ENCODE measurements at regions not wholly inside any gene's neighbourhood (a gene's known extent, or its start where the extent isn't known, plus 50 kb on each side); places are given as distances from the start of the nearest gene placed in this dataset.

- Histone ChIP-seq H3K4me3 (ENCODE audit: low read depth, low read length) (no peak overlapping the region), H3K27ac (ENCODE audit: low read depth, low read length) (no peak overlapping the region), H3K4me1 (ENCODE audit: control insufficient read depth, insufficient read depth, low read length) (peaks cover 3% of the 10 kb centered on the region), H3K9me3 (ENCODE audit: control insufficient read depth, insufficient read depth, low read length) (no peaks in the 10 kb centered on the region), H3K36me3 (ENCODE audit: control insufficient read depth, insufficient read depth, low read length) (no peaks in the 10 kb centered on the region), H3K27me3 (ENCODE audit: control insufficient read depth, insufficient read depth, low read length) (no peaks in the 10 kb centered on the region)
- no peak for DNase-seq (ENCODE audit: low read depth in 4 of 6, low spot score in 6 of 6)
- WGBS (ENCODE audit: insufficient coverage) = 72% methylated on average over 12 of the region's 12 CpGs
Observed at GRCh38 chr14:98227000-98227726, 1044.8 kb downstream of the BCL11B start.

DNA sequence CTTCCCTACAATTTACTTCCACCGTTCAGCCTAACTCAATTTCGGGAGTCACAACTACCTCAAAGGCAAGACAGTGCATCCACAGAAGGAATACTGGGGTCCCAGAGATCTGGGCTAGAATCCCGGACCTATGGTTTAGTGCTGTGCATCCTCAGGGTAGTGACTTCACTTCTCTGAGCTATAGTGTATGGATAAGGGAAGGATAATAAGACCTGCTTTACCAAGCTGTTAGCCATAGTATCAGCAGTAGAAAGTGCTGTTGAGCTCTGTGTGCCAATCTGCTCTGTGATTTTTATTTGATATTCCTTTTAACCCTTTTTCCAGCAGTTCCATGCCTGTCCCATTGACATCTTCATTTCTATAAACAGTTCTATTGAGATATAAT lies 1044.3 kb downstream of the BCL11B start:
- 100% methylated on average over 3 of the region's 3 CpGs for WGBS (ENCODE audit: insufficient coverage)
- Histone ChIP-seq H3K4me3 (ENCODE audit: low read depth, low read length) (no peak overlapping the region), H3K9me3 (ENCODE audit: control insufficient read depth, insufficient read depth, low read length) (no peaks in the 10 kb centered on the region)

GRCh38 chr14:98229656-98230366 lies 1042.2 kb downstream of the BCL11B start:
- peaks cover 3% of the 10 kb centered on the region for H3K4me1 ChIP-seq (ENCODE audit: control insufficient read depth, insufficient read depth, low read length)
- H3K27me3 ChIP-seq (ENCODE audit: control insufficient read depth, insufficient read depth, low read length) = no peaks in the 10 kb centered on the region
- H3K4me3 ChIP-seq (ENCODE audit: low read depth, low read length) = no peak overlapping the region
- 9% methylated on average over 8 of the region's 12 CpGs for WGBS (ENCODE audit: insufficient coverage)
- H3K27ac ChIP-seq (ENCODE audit: low read depth, low read length) = no peak overlapping the region
- peak in 5 of 6 donors; percentile 7 to 62 (median 25) for DNase-seq (ENCODE audit: low read depth in 4 of 6, low spot score in 6 of 6)
- no peaks in the 10 kb centered on the region for H3K9me3 ChIP-seq (ENCODE audit: control insufficient read depth, insufficient read depth, low read length)
- H3K36me3 ChIP-seq (ENCODE audit: control insufficient read depth, insufficient read depth, low read length) = no peaks in the 10 kb centered on the region

More for the DNA sequence above, 1044.3 kb downstream of the BCL11B start:
- no peaks in the 10 kb centered on the region for H3K27me3 ChIP-seq (ENCODE audit: control insufficient read depth, insufficient read depth, low read length)
- H3K36me3 ChIP-seq (ENCODE audit: control insufficient read depth, insufficient read depth, low read length) = no peaks in the 10 kb centered on the region
- no peak overlapping the region for H3K27ac ChIP-seq (ENCODE audit: low read depth, low read length)
- peaks cover 3% of the 10 kb centered on the region for H3K4me1 ChIP-seq (ENCODE audit: control insufficient read depth, insufficient read depth, low read length)
- DNase-seq (ENCODE audit: low read depth in 4 of 6, low spot score in 6 of 6) = no peak

DNA sequence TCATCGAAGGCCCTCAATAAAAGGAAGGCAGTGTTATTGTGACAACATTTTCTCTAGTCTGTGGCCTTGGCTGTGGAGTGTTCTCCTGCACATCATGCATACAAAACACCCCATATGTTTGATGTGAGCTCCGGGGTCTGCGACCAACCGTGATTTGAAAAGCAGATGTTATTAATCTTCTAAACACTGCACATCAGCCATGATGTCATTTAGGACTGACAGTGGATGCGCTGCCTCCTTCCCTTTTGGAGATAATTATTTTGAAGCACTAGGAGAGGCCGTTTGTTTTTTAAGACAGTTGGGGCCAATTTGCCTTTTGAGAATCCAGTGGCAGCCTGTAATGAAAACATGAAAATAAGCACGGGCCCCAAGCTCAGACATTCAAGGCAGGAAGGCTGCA lies 1041.6 kb downstream of the BCL11B start:
- WGBS (ENCODE audit: insufficient coverage) = 17% methylated on average over 1 of the region's 7 CpGs
- Histone ChIP-seq H3K9me3 (ENCODE audit: control insufficient read depth, insufficient read depth, low read length) (no peaks in the 10 kb centered on the region), H3K36me3 (ENCODE audit: control insufficient read depth, insufficient read depth, low read length) (no peaks in the 10 kb centered on the region), H3K27me3 (ENCODE audit: control insufficient read depth, insufficient read depth, low read length) (no peaks in the 10 kb centered on the region), H3K4me1 (ENCODE audit: control insufficient read depth, insufficient read depth, low read length) (peaks cover 3% of the 10 kb centered on the region), H3K4me3 (ENCODE audit: low read depth, low read length) (no peak overlapping the region), H3K27ac (ENCODE audit: low read depth, low read length) (no peak overlapping the region)
- DNase-seq (ENCODE audit: low read depth in 4 of 6, low spot score in 6 of 6) = peak in 1 of 6 donors; percentile 66

GRCh38 chr14:98231210-98231609 lies 1040.8 kb downstream of the BCL11B start:
- H3K4me1 ChIP-seq (ENCODE audit: control insufficient read depth, insufficient read depth, low read length) = peaks cover 3% of the 10 kb centered on the region
- WGBS (ENCODE audit: insufficient coverage) = 100% methylated on average over 1 of the region's 2 CpGs
- no peak overlapping the region for H3K4me3 ChIP-seq (ENCODE audit: low read depth, low read length)
- no peaks in the 10 kb centered on the region for H3K27me3 ChIP-seq (ENCODE audit: control insufficient read depth, insufficient read depth, low read length)
- no peak for DNase-seq (ENCODE audit: low read depth in 4 of 6, low spot score in 6 of 6)
- no peak overlapping the region for H3K27ac ChIP-seq (ENCODE audit: low read depth, low read length)
- no peaks in the 10 kb centered on the region for H3K36me3 ChIP-seq (ENCODE audit: control insufficient read depth, insufficient read depth, low read length)
- H3K9me3 ChIP-seq (ENCODE audit: control insufficient read depth, insufficient read depth, low read length) = no peaks in the 10 kb centered on the region

- Histone ChIP-seq H3K4me3 (ENCODE audit: low read depth, low read length) (no peak overlapping the region), H3K27me3 (ENCODE audit: control insufficient read depth, insufficient read depth, low read length) (no peaks in the 10 kb centered on the region), H3K36me3 (ENCODE audit: control insufficient read depth, insufficient read depth, low read length) (no peaks in the 10 kb centered on the region), H3K27ac (ENCODE audit: low read depth, low read length) (no peak overlapping the region), H3K9me3 (ENCODE audit: control insufficient read depth, insufficient read depth, low read length) (no peaks in the 10 kb centered on the region), H3K4me1 (ENCODE audit: control insufficient read depth, insufficient read depth, low read length) (peaks cover 3% of the 10 kb centered on the region)
- DNase-seq (ENCODE audit: low read depth in 4 of 6, low spot score in 6 of 6) = no peak
- 27% methylated on average over 4 of the region's 6 CpGs for WGBS (ENCODE audit: insufficient coverage)
Observed at GRCh38 chr14:98233656-98234055, 1038.3 kb downstream of the BCL11B start.

DNA sequence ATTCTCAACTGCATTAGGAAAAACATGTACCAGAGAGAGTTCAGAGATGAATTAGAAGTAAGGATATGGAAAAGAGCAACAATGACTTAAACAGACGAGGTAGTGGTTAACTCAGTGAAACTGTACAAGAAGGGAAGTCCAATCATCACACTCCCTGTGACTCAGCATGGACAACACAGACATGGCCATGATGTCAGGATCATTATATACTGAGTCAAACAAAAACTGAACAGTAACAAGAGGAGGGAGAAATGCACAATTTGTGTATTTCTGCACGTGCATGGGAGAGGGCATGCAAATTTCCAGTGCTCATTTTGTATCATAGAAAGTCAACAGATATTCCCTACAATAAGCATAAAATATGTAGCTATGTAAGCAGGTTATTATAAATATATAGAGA lies 1037.8 kb downstream of the BCL11B start:
- DNase-seq (ENCODE audit: low read depth in 4 of 6, low spot score in 6 of 6) = no peak
- H3K9me3 ChIP-seq (ENCODE audit: control insufficient read depth, insufficient read depth, low read length) = no peaks in the 10 kb centered on the region
- no CpG with 5 or more reads among the region's 2 CpGs for WGBS (ENCODE audit: insufficient coverage)

DNA sequence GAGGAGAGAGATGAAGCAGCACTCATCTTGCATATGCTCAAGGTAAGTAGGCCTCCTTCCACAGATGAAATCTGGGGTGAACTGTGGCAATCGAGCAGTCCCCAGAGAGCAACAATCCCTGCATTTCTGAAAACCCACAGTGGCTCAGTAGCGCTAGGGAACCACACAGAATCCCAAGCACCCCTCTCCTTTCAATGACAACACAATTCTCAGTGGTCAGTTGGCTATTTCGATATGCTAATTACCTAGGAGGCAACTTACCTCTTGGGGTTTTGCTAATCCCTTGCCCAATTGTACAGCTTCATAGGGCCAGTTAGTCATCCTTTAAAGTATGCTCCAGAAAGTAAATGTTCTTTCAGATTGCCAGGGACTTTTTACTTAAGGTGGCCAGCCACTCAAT lies 1035.7 kb downstream of the BCL11B start:
- H3K9me3 ChIP-seq (ENCODE audit: control insufficient read depth, insufficient read depth, low read length) = no peaks in the 10 kb centered on the region
- WGBS (ENCODE audit: insufficient coverage) = 100% methylated on average over 3 of the region's 3 CpGs
- H3K36me3 ChIP-seq (ENCODE audit: control insufficient read depth, insufficient read depth, low read length) = no peaks in the 10 kb centered on the region
- no peak for DNase-seq (ENCODE audit: low read depth in 4 of 6, low spot score in 6 of 6)
- no peak overlapping the region for H3K4me3 ChIP-seq (ENCODE audit: low read depth, low read length)
- H3K4me1 ChIP-seq (ENCODE audit: control insufficient read depth, insufficient read depth, low read length) = no peaks in the 10 kb centered on the region
- no peaks in the 10 kb centered on the region for H3K27me3 ChIP-seq (ENCODE audit: control insufficient read depth, insufficient read depth, low read length)
- no peak overlapping the region for H3K27ac ChIP-seq (ENCODE audit: low read depth, low read length)

More for the DNA sequence above, 1037.8 kb downstream of the BCL11B start:
- Histone ChIP-seq H3K27ac (ENCODE audit: low read depth, low read length) (no peak overlapping the region), H3K27me3 (ENCODE audit: control insufficient read depth, insufficient read depth, low read length) (no peaks in the 10 kb centered on the region), H3K4me1 (ENCODE audit: control insufficient read depth, insufficient read depth, low read length) (peaks cover 3% of the 10 kb centered on the region), H3K4me3 (ENCODE audit: low read depth, low read length) (no peak overlapping the region), H3K36me3 (ENCODE audit: control insufficient read depth, insufficient read depth, low read length) (no peaks in the 10 kb centered on the region)

GRCh38 chr14:98237939-98238338 lies 1034.1 kb downstream of the BCL11B start:
- Histone ChIP-seq H3K27me3 (ENCODE audit: control insufficient read depth, insufficient read depth, low read length) (no peaks in the 10 kb centered on the region), H3K4me3 (ENCODE audit: low read depth, low read length) (no peak overlapping the region), H3K9me3 (ENCODE audit: control insufficient read depth, insufficient read depth, low read length) (no peaks in the 10 kb centered on the region), H3K4me1 (ENCODE audit: control insufficient read depth, insufficient read depth, low read length) (no peaks in the 10 kb centered on the region), H3K36me3 (ENCODE audit: control insufficient read depth, insufficient read depth, low read length) (no peaks in the 10 kb centered on the region), H3K27ac (ENCODE audit: low read depth, low read length) (no peak overlapping the region)
- no CpG with 5 or more reads among the region's 4 CpGs for WGBS (ENCODE audit: insufficient coverage)
- DNase-seq (ENCODE audit: low read depth in 4 of 6, low spot score in 6 of 6) = no peak

- DNase-seq (ENCODE audit: low read depth in 4 of 6, low spot score in 6 of 6) = no peak
- Histone ChIP-seq H3K4me1 (ENCODE audit: control insufficient read depth, insufficient read depth, low read length) (no peaks in the 10 kb centered on the region), H3K27ac (ENCODE audit: low read depth, low read length) (no peak overlapping the region), H3K27me3 (ENCODE audit: control insufficient read depth, insufficient read depth, low read length) (no peaks in the 10 kb centered on the region), H3K4me3 (ENCODE audit: low read depth, low read length) (no peak overlapping the region), H3K9me3 (ENCODE audit: control insufficient read depth, insufficient read depth, low read length) (no peaks in the 10 kb centered on the region), H3K36me3 (ENCODE audit: control insufficient read depth, insufficient read depth, low read length) (no peaks in the 10 kb centered on the region)
- WGBS (ENCODE audit: insufficient coverage) = 95% methylated on average over 4 of the region's 4 CpGs
Observed at GRCh38 chr14:98240376-98240775, 1031.6 kb downstream of the BCL11B start.

All from spinal cord (tissue), 9 donors.